DMS153 treated with DMSO at 0.1 percent for 48 hours (cell line): ENCODE measurements at regions not wholly inside any gene's neighbourhood (a gene's known extent, or its start where the extent isn't known, plus 50 kb on each side); places are given as distances from the start of the nearest gene placed in this dataset.

Experiments used
- DNase-seq: peaks from one replicate; lab custom pipeline; 2025; ENCODE audit not compliant: unreplicated experiment; lab: John Stamatoyannopoulos, UW

DNA sequence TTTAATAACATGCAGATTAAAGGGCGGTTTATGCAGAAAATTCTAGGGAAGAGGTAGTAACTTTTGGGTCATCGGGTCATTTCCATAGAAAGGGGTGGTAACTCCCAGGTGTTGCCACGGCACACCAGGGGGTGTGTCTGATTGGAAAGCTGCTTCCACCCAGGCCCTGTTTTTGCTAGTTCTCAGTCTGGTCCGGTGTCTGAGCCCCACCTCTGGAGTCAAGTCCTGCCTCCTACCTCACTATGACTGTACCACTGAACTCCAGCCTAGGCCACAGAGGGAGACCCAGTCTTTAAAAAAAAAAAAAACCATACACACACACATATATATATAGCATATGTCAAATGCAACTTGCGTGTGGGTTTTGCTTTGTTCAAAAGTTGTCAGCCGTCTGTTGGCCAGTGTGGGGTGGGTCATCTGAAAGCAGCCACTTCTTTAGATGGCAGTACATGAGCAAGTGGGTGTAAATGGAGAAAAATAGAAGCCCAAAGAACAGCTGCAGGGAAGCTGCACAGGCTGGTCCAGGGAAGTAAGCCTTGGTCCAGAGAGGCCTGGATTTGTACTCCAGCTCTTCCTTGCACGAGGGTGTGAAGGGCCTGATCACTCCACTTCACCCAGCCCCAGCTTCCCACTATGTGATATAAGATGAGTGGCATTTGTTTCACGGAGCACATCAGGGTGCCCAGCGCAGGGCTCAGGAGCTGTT, 110.7 kb upstream of the SPRY4 start:
- no peak for DNase-seq

- no peak for DNase-seq
Observed at GRCh38 chr5:142434322-142434612, 109.4 kb upstream of the SPRY4 start.

- DNase-seq, result no peak
Observed at GRCh38 chr5:142433526-142434321, 108.9 kb upstream of the SPRY4 start.

- DNase-seq, result no peak
Observed at GRCh38 chr5:142432961-142433360, 108.1 kb upstream of the SPRY4 start.

GRCh38 chr5:142432369-142432863, 107.6 kb upstream of the SPRY4 start:
- peak; percentile 6 for DNase-seq

GRCh38 chr5:142428773-142429473, 104.1 kb upstream of the SPRY4 start:
- no peak for DNase-seq

GRCh38 chr5:142428036-142428772, 103.4 kb upstream of the SPRY4 start:
- DNase-seq, result no peak

DNA sequence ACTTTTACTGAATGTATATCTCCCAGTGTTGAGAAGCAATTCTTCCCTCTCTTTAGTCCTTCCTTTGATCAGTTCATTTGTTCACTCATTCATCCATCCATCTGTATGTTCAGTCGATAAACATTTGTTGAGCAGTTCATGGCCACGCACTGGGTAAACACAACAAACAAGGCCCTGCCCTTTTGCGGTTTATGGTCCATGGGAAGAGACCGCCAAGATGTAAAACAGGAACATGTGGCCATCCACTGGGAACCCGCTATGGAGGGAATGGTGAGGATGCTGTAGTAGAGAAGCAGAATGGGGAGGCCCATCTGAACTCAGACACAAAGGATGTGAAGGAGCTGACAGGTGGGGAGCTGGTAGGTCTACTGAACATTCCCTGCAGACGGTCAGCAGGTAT, 102.7 kb upstream of the SPRY4 start:
- DNase-seq, result no peak

DNA sequence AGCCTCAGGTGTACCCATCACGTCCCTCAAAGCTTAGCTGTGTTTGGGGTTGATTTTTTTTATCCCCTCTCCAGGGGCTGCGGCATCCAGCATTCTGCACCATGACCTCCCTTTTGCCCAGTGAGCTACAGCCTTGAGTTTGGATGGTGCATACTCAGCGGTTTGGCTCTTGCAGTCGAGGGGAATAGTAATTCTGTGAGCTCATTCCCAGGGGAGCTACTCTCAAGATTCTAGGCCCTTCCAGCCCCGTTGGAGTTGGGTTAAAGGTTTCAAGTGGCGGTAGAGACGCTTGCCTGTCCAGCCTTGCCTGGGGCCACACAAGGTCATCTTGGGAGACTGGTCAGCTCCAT, 102.2 kb upstream of the SPRY4 start:
- DNase-seq, result no peak

DNA sequence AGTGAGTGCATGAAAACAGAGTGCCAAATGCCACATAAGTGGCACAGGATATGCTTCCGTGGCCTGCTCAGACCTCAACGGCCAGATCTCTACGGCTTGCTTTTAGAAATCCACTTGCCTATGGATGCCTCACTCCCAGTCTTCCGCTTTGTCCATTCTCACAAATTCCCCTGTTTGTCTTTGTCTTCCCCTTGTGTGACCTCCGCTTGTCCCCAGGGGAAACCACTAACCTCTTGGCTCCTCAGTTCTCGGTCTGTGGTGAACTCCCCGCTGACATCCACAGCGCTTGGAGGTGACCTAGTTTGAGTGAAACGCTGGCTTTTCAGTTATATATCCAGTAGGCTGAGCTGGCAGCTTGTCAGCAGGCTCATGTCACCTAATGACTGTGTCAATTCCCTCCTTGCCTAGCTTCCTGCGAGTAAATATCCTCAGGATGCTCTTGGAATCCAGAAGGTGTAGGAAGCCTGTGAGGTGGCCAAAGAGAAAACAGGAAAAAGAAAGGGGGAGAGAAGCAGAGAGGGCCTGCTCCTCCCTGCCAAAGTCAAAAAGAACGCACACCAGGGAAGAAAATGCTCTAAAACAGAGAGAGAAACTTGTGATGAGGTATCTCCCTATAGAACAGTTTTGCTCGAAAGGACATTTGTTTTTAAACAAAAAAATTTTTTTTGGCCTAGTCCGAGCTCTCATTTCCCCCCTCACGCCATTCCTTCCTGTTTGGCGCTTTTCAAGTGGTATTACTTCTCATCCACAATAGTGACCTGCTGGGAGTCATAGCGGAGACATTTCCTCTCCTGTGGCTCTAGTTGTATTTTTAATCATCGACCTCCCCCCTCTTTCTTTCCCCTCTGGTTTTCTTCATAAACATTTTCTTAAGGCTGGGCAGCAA, 101.6 kb upstream of the SPRY4 start:
- no peak for DNase-seq

- no peak for DNase-seq
Observed at GRCh38 chr5:142425286-142426065, 100.7 kb upstream of the SPRY4 start.

DNA sequence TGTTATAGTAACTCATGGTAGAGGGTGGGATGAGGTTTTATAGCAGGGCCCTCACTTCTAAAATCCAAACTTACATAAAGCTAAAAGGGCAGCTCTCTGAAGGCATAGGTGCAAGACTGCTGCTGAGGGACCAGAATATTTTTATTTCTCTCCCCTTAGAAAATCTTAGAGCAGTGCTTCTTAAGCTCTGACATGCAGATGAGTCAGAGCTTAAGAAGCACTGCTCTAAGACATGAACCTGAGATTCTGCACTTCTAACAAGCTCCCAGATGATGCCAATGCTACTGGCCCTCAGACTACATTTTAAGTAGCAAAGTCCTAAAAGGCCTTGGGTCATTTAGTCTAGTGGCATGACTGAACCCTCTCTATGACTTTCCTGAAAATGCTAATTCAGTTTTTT, 97.6 kb upstream of the SPRY4 start:
- no peak for DNase-seq

GRCh38 chr5:142421621-142422397, 97.0 kb upstream of the SPRY4 start:
- no peak for DNase-seq

DNA sequence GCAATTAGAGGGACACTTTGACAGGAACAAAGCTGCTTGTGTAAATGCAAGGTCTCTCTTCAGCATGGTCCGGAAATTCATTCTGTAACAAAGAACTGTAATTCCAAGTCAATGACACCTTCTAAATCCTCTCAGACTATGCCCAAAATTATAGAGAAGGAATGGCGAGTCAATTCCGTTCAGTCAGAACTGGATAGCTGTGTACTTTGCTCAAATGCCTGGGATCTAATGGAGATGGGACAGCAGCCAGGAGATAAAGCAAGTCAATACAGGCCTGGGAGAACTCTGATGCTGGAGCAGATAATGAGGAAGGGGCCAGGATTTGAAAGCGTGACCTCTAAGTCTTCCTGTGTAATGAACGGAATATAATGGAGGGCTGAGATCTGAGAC, 96.4 kb upstream of the SPRY4 start:
- DNase-seq, result no peak

- DNase-seq, result no peak
Observed at GRCh38 chr5:142420561-142421227, 95.9 kb upstream of the SPRY4 start.

GRCh38 chr5:142412581-142412980, 87.8 kb upstream of the SPRY4 start:
- no peak for DNase-seq

- no peak for DNase-seq
Observed at GRCh38 chr5:142411656-142412425, 87.0 kb upstream of the SPRY4 start.

DNA sequence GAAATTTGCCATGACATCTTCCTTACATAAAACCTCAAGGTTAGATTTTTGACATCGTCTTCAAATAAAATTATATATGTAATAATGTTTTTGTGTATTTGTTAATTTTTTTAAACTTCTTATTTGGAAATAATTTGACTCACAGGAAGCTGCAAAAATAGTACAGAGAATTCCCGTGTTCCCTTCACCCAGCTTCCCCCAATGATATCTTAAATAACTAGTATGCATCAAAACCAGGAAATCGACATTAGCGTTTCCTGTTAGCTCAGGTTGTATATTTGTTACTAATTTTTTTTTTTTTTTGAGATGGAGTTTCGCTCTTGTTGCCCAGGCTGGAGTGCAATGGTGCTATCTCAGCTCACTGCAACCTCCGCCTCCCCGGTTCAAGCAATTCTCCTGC, 86.3 kb upstream of the SPRY4 start:
- DNase-seq, result no peak
